ENCODE measurements at regions not wholly inside any gene's neighbourhood (a gene's known extent, or its start where the extent isn't known, plus 50 kb on each side); places are given as distances from the start of the nearest gene placed in this dataset.

DNA sequence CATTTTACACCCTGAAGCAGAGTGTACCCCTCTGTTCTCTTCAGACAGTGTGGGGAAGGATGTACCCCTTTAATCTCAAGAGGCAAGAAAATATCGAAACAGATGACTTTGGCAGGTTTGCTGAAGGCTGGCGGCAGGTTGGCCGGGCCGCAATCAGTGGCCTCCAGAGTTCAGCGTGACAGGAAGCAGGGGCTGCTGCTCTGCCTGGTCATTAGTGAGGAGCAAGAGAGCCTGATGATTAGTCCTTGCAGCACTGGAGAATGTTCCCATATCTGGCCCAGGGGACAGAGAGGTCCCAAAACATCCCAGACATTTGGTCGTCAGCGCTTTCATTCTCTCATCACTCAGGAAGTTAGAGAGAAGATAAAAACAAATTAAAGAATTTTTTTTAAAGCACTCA, 352.8 kb downstream of the SPRY1 start:
- no peak for DNase-seq

DNA sequence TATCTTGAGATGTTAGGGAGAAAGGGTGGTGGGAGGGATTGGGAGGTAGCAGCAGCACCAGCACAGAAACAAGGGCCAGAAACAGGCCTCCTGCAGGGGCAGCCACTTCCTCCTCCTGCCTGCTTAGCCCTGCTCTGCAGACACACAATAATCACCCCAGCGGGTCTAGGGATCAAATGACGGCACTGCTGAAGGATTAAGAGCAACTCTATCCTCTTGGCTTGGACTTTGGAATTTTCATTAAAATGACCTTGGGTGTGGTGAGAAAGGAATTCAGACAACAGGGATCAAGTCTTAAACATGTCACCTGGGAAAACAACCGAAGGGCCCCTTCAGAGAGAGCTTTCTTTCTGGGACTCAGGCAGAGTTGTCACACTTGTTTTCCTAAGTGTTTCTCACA, 353.4 kb downstream of the SPRY1 start:
- no peak for DNase-seq

DNA sequence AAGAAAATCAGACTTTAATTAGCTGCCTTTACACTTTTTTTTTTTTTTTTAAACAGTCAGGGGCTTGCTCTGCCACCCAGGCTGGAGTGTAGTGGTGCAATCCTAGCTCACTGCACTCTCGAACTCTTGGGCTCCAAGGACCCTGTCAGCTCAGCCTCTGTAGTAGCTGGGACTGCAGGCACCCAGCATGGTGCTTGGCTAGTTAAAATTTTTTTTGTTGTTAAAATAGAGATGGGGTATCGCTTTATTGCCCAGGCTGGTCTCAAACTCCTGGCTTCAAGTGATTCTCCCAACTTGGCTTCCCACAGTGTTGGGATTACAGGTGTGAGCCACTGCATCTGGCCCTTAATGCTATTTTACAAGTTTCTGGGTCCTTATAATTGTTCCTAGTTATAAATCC, 359.1 kb downstream of the SPRY1 start:
- DNase-seq, result no peak

DNA sequence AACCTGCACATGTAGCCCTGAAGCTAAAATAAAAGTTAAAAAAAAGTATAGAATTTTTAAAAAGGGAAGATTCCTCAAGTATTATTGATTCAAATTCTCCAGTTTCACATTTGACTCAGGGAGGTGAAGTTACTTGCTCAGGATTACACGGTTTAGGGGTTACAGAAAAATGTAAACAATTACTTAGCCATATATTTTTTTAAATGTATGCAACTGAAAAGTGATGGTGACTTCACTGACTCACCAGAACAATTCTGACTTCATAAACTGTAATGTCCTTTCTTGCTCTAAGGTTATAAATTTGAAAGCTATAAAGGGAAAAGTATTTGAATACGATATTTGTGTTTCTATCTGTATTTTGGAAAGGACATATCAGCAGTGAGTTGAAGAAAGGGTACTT, 371.2 kb downstream of the SPRY1 start:
- no peak for DNase-seq

DNA sequence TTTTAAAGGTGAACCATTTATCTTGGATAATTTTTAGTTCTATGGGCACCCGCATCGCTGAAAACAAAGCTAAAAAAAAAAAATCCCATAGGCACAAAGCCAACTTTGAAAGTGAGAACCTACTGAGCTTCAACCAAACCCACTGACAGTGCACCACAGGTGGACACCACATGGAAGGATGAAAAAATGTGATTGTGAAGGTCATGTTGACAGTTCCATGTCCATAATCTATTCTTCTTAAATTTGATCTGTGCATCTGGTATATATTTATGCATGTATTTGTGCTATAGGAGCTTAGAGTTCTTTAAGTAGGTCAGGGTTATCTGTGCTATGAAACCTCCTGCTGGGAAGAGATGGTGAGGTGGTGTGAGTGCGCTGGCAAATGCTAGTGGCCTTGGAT, 374.3 kb downstream of the SPRY1 start:
- DNase-seq, result no peak

DNA sequence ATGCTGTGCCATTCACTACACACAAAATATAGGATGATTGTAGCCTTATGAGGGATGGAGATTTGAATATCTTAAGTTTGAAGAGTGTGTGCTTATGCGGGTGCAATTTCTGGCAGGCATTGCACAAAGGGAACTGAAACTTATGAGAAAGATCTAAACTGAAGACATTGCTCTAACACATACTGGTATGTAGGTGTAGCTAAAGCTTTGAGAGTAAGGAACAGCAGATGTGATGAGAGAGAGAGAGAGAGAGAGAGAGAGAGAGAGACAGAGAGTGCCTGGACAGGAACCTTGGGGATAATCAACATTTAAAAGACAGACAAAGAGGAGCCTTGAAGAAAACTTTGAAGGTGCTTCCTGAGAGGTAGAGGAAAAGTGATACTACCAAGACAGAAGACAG, 379.7 kb downstream of the SPRY1 start:
- peak; percentile 4 to 34 (median 14) for DNase-seq

DNA sequence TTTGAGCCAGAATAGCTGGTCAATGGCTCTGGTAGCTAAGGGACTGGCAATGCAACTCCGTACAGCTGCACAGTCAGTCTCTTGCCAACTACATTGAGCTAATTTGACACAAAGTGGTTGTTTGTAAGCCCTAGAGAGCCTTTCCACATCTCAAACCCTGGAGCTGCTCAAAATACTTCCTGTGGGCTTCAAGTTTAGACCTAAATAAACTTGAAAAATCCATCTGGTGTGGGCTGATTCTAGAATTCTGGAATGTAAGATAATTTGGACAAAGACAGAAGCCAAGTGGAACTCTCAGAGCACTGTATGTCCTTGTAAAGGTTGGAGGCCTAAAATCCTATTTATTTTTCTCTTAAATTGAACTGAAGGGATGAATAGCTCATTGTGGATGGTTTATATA, 380.8 kb downstream of the SPRY1 start:
- DNase-seq, result no peak

DNA sequence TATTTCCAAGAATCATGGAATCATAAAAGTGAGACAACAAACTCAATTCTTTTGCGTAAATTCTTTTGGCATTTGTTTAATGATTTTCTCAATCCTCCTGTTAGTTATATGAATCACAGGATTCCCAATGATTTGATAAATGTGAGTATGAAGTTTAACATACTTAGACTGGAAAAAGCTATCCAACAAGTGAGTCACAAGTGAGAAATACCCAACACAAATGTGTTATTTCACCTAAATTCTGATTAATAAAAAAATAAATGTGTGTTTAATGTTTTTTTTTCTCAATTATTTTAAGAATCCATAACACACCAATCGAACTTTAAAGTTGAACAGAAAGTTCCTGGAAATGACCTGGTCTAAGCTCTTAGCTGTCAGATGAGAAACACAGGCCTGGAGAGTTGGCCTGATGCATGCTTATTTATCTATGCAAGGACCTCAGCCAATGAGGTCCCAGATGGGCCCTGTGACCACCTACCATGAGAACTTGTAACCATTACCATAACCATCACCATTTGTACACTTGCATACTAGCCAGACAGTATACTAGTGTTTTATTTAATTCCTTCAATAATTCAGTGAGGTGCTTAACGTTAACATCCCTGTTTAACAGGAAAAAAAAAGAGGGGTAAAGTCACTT, 386.7 kb downstream of the SPRY1 start:
- no peak for DNase-seq

DNA sequence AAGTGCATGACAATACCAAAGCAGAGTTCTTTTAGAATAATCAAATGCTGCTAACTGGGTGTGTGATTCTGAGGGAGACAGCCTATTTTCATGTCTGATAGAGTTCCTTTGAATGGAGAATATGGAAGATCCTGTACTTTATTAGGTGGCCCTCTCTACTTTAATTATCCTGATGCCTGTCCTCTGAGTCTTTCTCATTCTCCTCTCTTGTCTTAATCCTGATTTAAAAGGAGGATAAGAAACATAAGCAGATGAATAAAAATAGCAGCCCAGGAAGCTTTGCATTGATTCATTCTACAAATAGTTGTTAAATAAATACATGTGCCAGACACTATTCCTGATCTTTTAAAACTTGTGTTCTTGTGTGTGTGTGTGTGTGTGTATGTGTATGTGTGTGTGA, 387.3 kb downstream of the SPRY1 start:
- DNase-seq, result no peak

DNA sequence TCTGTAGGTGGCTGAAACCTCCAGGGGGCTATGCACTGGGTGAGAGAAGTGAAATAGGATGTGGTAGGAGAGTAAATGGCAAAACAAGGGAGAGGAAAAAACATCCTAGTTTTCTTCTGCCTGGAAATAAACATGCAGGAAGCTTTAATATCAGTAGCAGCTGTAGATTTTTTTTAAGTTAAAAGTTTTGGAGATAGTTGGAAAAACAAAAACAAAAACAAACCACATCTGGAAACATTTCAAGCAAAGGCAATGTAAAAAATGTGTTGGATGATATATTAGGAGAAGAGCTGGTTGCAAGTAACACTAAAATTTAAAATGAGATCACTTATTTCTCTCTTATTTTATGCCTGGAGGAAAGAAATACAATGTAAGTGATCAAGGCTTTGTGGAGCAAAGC, 388.0 kb downstream of the SPRY1 start:
- DNase-seq, result no peak

DNA sequence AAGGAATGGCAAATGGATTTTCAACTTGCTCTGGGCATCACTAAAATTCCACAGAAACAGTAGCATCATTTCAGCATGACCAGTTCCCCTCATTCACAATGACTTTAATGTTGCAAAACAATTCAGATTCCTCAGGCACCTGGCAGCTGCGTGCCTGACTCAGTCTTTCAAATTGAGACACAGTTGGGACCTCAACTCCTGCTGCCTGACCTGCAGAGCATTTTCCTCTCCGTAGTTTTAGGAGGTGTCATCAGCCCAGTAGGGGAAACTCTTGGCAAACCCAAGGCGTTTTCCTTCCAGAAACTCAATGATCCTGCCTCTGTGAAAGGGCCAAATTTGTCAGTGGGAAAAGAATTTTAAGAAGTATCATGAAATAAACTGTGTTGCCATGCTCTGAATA, 388.9 kb downstream of the SPRY1 start:
- DNase-seq, result no peak

DNA sequence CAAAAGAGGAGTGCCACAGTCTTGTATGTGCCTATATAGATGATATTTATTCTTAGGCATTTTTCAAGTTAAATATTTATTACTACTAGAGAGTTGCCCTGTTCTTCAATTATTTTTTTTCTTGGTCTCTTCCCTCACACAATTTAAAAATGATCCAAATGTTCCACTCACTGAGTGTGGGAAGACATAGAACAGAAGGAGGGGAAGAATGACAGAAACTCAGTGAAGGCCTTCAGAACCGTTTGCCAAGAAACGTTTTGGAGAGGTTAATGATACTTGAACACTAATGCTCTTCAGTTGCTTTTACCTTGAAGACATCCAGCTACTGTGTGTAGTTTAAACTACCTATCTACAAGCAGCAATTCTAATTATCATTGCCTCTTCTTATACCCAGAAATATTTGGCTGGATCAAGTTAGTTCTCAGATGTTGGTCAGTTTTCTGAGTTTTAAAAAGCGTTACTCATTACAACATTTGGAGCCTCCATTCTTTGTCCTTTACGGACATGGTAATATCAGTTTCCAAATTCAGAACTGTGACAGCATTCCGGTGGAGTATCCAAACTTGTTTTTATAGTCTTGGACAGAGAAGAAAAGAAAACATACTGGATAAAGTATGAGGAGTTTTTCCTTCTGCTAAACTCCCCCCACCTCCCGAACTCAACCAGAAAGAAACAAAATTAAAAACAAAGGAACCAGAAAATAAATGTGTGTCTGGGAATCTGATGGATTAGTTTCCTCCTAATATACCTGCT, 389.7 kb downstream of the SPRY1 start:
- no peak for DNase-seq

DNA sequence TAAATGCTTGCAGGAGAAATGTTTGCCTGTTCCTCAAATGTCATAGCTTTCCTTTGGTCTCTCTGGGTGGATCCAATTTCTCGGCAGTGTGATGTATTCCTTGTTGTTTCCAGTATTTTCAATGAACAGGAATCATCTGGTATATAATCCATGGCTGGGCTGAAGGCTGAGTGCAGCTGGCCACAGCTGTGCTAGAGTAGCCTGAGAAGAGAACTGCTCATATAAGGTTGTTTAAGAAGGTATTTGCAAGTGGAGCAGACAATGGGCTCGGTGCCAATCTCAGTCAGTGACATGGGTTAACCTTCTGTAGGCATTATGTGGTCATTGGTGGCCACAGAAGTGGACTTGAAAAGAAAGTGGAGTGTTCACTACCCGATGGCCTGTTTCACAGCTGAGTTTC, 390.3 kb downstream of the SPRY1 start:
- DNase-seq, result no peak

DNA sequence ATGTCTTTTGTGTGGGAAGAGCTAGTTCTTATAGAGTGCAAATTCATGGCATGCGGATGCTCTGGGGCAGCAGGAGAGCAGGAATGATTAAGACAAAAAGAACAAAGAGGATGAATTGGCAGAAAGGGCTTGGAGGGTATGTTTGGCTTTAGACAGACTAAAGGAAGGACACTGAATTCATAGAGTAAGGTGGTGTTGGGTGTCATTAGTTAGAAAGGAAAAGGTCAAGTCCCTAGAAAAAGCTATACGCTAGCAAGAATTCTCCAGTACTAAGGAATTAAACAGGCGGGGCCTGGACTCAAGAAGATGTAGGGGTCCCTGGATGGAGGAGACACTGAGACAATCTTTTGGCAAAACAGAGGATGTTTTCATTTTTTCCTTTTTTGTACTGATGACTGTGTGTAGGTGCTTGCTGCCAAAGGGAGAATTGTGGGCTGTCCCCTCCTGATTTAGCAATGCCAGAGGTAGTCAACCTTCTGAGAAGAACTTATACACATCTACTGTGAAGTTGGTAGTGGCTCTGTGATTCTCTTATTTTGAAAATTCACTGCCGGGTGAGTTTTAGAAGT, 391.0 kb downstream of the SPRY1 start:
- DNase-seq, result no peak

DNA sequence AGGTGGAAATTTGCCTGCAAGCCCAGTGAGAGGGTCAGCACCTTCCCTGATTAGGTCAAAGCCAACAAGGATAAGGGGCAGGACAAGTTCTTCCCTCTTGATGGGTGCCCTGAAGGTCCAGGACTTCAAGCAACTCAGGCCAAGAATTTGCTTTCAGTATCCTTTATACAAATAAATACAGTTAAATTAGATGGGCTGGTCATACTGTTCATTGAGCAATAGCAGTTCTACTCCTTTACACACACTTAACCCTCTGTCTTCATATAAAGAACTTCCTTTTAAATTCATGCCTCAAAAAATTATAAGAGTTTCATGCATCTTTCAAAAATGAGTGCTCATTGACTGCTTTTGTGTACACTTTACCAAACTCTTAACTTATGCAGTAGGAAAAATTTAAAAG, 392.0 kb downstream of the SPRY1 start:
- no peak for DNase-seq

DNA sequence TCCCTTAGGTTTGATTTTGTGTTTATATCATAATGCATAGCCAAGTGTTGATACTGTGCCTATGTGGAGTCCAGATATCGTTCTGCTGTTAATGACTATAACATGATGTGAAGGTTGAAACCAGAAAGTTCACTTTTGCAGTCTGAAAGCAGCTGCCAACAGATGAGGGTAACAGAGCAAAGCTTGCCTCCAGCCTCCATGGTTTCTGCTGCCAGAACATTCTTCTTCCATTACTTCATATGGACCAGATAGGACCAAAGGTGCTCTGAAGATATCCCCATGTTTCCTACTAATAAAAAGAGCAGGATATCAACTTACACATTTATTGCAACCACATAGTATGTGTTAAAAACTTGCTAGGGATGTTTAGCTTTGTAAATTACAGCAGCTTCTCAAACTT, 394.1 kb downstream of the SPRY1 start:
- DNase-seq, result no peak

DNA sequence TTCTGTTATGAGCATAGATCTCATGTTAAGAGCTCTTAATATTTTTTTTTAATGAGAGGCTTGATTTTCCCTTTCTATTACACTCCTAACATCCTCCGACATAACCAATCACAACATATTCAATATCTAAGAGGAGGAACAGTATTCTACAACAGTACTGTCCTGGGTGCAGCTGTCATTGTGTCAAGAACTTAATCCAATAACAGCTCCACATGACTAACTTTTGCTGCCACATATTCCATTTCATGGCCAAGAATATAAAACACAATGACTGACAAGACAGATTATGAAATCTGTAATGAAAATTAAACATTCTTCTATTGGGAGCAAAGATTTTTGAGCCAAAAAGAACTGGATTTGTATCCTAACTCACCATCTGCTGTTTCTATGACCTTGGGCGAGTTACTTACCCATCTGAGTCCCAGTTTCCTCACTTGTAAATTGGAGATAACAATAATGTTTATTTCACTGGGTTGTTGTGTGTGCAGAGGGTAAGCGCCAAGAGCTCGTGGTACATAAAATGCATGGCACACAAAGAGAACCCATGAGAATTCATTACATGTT, 405.6 kb downstream of the SPRY1 start:
- no peak for DNase-seq

DNA sequence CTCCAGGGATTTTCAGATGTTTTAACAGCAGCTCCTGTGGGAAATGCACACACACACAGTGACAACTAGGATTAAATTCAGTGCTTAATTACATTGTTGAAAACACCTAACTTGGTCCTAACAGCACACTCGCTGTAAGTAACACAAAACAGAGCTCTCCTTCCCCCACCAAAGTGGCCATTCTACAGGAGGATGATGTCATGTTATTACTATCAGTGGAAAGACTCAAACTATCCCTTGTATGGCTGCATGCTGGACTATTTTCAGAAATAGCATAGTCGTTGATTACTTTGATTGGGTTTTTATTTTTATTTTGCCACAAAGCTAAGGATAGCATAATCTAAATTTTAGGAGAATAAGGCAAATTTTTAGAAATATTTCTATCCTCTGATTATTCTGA, 406.3 kb downstream of the SPRY1 start:
- no peak for DNase-seq

DNA sequence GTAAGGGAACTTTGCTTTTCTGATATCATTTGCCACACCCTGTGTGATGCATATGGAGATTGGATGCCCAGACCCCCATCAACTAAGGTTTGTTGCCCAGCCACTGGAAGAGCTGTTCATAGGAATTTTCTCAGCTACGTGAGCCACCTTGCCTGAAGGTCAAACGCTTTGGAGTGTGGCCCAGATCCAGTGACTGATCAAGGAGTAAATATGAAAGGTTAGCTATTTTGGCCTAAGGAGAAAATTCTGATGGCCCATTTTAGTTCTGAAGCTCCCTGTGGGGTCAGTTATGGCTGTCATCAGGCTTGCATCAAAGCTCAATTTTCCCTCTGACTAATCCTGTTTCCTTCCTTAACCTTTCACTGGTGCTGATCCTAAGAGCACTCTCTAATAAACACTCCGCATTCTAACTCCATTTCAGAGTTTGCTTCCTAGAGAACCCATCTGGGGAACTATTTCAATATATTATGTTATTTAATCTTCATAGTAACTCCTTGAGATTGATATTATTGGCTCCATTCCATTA, 407.7 kb downstream of the SPRY1 start:
- DNase-seq, result no peak

DNA sequence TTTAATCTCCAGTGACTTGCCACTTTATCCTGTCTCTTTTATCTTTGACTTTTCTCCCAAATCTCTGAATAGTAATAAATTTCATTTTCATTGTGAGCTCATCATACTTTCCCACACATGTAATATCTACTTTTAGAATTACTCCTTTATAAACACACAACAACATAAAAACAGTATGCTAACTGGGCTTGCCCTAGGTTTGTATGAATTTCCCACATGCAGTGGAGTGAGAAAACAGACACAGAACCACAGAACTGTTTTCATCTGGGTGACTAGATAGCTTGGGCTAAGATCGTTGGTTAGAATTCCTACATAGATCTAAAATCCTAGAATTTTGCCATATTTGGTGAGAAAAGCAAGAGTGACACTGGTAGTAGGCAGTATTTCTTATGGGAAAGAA, 409.5 kb downstream of the SPRY1 start:
- DNase-seq, result no peak

DNA sequence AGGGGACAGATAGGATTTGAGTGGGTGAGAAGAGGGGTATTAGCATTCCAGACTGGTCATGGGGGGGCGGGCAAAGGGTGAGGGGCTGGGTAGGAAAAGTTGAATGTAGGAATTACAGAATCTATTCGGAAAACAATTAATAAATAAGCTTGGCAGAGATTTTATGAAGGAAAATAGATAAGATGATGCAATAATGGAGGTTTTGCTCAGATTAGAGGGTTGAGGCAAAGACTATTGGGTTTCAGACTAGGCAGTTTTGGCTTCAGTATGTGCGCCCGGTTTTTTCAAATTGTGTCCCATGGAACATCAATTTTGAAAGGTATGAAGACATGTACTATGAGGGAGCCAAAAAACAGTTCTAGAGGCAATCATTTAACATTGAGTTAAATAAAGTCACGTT, 410.6 kb downstream of the SPRY1 start:
- DNase-seq, result no peak

DNA sequence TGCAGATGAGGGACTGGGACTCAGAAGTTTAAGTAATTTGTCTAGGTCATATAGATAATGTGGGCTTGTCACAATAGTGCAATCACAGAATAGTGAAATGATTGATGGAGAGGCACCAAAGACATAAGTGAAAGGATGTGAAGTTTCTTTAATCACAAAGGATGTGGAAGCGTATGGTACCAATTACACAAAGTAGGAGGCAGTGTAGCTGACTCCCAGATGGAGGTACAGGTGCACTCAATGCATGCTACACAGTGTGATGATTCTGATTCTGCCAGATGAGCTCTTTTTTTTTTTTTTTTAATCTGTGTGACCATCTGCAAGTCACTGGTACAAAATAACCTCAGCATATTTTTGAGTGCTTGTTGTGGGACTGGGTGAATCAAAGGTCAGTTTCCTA, 411.3 kb downstream of the SPRY1 start:
- no peak for DNase-seq

DNA sequence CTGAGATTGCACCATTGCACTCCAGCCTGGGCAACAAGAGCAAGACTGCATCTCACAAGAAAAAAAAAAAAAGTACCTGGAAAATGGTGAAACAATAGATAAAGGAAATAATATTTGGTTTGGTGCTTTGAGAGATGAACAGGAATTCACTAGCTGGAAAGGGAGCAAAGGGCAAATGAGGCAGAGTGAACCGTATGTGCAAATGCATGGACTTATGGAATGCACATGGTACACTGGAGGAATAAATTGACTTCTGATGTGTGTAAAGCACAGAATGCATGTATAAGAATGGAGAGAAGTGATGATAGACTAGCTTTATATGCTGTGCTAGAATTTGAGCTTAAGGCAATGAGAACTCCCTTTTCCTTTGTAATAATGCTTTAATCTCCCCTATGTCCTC, 413.3 kb downstream of the SPRY1 start:
- DNase-seq, result no peak

DNA sequence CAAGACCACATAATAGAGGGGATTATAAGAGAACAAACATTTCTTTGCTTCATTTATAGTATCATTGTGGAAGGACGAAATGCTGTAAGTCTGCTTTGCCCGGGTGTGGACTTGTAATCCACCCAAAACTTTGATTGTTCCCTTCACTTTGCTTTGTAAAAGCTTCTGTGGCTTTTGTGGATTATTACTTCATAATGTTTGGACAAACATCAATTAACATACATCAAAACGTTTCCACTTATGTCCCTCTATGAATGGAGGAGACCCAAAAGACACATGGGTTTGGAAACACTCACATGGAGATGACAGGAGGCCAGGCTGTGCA, 415.4 kb downstream of the SPRY1 start:
- DNase-seq, result no peak

Data from suppressor macrophage (primary cell).